H1 (cell line): ENCODE measurements at regions not wholly inside any gene's neighbourhood (a gene's known extent, or its start where the extent isn't known, plus 50 kb on each side); places are given as distances from the start of the nearest gene placed in this dataset.

Source experiments
- CTCF ChIA-PET: fragments of 300-600 bp; sonication (Branson Sonifier 250); formaldehyde crosslinking; loops from one replicate; lab custom pipeline; 2021; ENCODE audit not compliant: partially characterized antibody; lab: Charles Lee
- POLR2A ChIA-PET: fragments of 300-600 bp; sonication (Branson Sonifier 250); formaldehyde crosslinking; loops from one replicate; lab custom pipeline; 2021; ENCODE audit warnings: inconsistent platforms; ENCODE audit not compliant: partially characterized antibody; lab: Charles Lee
- DNase-seq, 2 experiments: peaks; one replicate each; pipeline versions ENCODE4 v3.0.0 to v3.0.0-alpha.2; 2010 to 2022; ENCODE audit warnings: low spot score in 2 of 2, low read depth in 1 of 2, mixed read lengths in 1 of 2
- FAIRE-seq: peaks from 2 replicates; lab custom pipeline; 2011; peaks lifted over from hg19 to GRCh38; lab: Jason Lieb, UNC
- H2AFZ ChIP-seq: 2 replicates; pipeline ENCODE4 v1.8.1; 2012; ENCODE audit warnings: low read length, inconsistent platforms
- H2AK5ac ChIP-seq: 2 replicates; pipeline ENCODE4 v1.6.1; 2013; ENCODE audit warnings: low read depth, low read length
- H2BK120ac ChIP-seq: replicated peaks from 2 replicates; pipeline ENCODE3; 2013; ENCODE audit warnings: low read depth, low read length, inconsistent platforms
- H2BK12ac ChIP-seq: 2 replicates; pipeline ENCODE4 v1.6.1; 2013; ENCODE audit warnings: low read depth, low read length
- H2BK15ac ChIP-seq: 2 replicates; pipeline ENCODE4 v1.6.1; 2013; ENCODE audit warnings: low read length
- H2BK20ac ChIP-seq: 2 replicates; pipeline ENCODE4 v1.6.1; 2013; ENCODE audit warnings: low read length
- H2BK5ac ChIP-seq: 2 replicates; pipeline ENCODE4 v1.6.1; 2013; ENCODE audit warnings: low read depth, low read length
- H3K14ac ChIP-seq: 2 replicates; pipeline ENCODE4 v1.6.1; 2013; ENCODE audit warnings: inconsistent platforms; ENCODE audit not compliant: insufficient read length
- H3K18ac ChIP-seq: 2 replicates; pipeline ENCODE4 v1.6.1; 2013; ENCODE audit warnings: low read length; ENCODE audit errors: extremely low read depth
- H3K23ac ChIP-seq: 2 replicates; pipeline ENCODE4 v1.6.1; 2013; ENCODE audit warnings: inconsistent platforms; ENCODE audit not compliant: insufficient read length
- H3K23me2 ChIP-seq: 2 replicates; pipeline ENCODE4 v1.6.1; 2013; ENCODE audit warnings: low read depth, low read length
- H3K27ac ChIP-seq: 2 replicates; pipeline ENCODE4 v1.6.1; 2011; ENCODE audit warnings: low read depth, low read length, inconsistent platforms
- H3K27me3 ChIP-seq, 4 experiments: replicated peaks in 1 of 4; 1 replicate in 1 of 4; 2 replicates in 3 of 4; pipeline versions ENCODE4 v1.6.1 to v1.8.1; 2011 to 2013; ENCODE audit warnings: low read length in 3 of 4, mild to moderate bottlenecking in 3 of 4, inconsistent platforms in 2 of 4, mixed read lengths in 2 of 4, moderate library complexity in 1 of 4; ENCODE audit not compliant: control insufficient read depth in 3 of 4, insufficient read depth in 3 of 4; ENCODE audit errors: extremely low read depth in 1 of 4
- H3K36me3 ChIP-seq, 4 experiments: 2 replicates each; pipeline versions ENCODE4 v1.6.1 to v1.8.1; 2011 to 2013; ENCODE audit warnings: mild to moderate bottlenecking in 4 of 4, low read length in 3 of 4, moderate library complexity in 2 of 4, control low read depth in 1 of 4, inconsistent platforms in 1 of 4; ENCODE audit not compliant: insufficient read depth in 4 of 4, control insufficient read depth in 2 of 4
- H3K4ac ChIP-seq: replicated peaks from 2 replicates; pipeline ENCODE3; 2013; ENCODE audit warnings: low read length, low read depth, mixed read lengths, inconsistent platforms; ENCODE audit not compliant: insufficient read length
- H3K4me1 ChIP-seq, 4 experiments: replicated peaks in 1 of 4; 1 replicate in 1 of 4; 2 replicates in 3 of 4; pipeline versions ENCODE4 v1.6.1 to v1.8.1; 2011 to 2013; ENCODE audit warnings: low read length in 3 of 4, inconsistent platforms in 2 of 4, mixed read lengths in 1 of 4; ENCODE audit not compliant: insufficient read depth in 4 of 4, control insufficient read depth in 3 of 4
- H3K4me2 ChIP-seq, 2 experiments: 2 replicates each; pipeline versions ENCODE4 v1.6.1 to v1.8.1; 2011 to 2013; ENCODE audit warnings: low read depth in 2 of 2, low read length in 2 of 2, control low read depth in 1 of 2, inconsistent platforms in 1 of 2, mild to moderate bottlenecking in 1 of 2; ENCODE audit not compliant: insufficient read depth in 1 of 2
- H3K4me3 ChIP-seq, 4 experiments: fragments of 200-600, 300-600 bp in 1 of 4; sonication (generic), shearing (Covaris generic), sonication (Bioruptor Twin) in 1 of 4; 2 replicates each; pipeline versions ENCODE4 v1.5.1 to v1.8.1; 2011 to 2016; ENCODE audit warnings: low read length in 4 of 4, low read depth in 3 of 4, control low read depth in 2 of 4, inconsistent platforms in 2 of 4, mild to moderate bottlenecking in 2 of 4, mixed read lengths in 1 of 4, moderate library complexity in 1 of 4; ENCODE audit not compliant: insufficient read depth in 2 of 4; ENCODE audit errors: extremely low read depth in 1 of 4
- H3K56ac ChIP-seq: replicated peaks from 2 replicates; pipeline ENCODE3; 2013; ENCODE audit warnings: low read depth, mild to moderate bottlenecking, mixed read lengths, low read length, inconsistent platforms; ENCODE audit not compliant: insufficient read length
- H3K79me1 ChIP-seq: 2 replicates; pipeline ENCODE4 v1.6.1; 2013; ENCODE audit warnings: low read depth, low read length, control low read depth
- H3K79me2 ChIP-seq, 2 experiments: 2 replicates each; pipeline versions ENCODE4 v1.6.1 to v1.8.1; 2012 to 2013; ENCODE audit warnings: low read length in 2 of 2, mild to moderate bottlenecking in 2 of 2, inconsistent platforms in 1 of 2; ENCODE audit not compliant: insufficient read depth in 2 of 2, control insufficient read depth in 1 of 2
- H3K9ac ChIP-seq, 4 experiments: replicated peaks in 1 of 4; 1 replicate in 1 of 4; 2 replicates in 3 of 4; pipeline versions ENCODE4 v1.6.1 to v1.8.1; 2011 to 2013; ENCODE audit warnings: low read depth in 3 of 4, low read length in 3 of 4, control low read depth in 2 of 4, mild to moderate bottlenecking in 2 of 4, moderate library complexity in 2 of 4, inconsistent platforms in 1 of 4; ENCODE audit errors: extremely low read depth in 1 of 4
- H3K9me3 ChIP-seq, 2 experiments: 2 replicates each; pipeline versions ENCODE4 v1.6.1 to v1.8.1; 2012 to 2013; ENCODE audit warnings: mild to moderate bottlenecking in 2 of 2, moderate library complexity in 2 of 2, control low read depth in 1 of 2, inconsistent platforms in 1 of 2, low read depth in 1 of 2, low read length in 1 of 2, mixed read lengths in 1 of 2; ENCODE audit not compliant: insufficient read depth in 2 of 2
- H4K20me1 ChIP-seq, 2 experiments: replicated peaks in 1 of 2; 2 replicates each; pipeline versions ENCODE3 to v1.8.1; 2011 to 2013; ENCODE audit warnings: inconsistent platforms in 2 of 2, low read length in 2 of 2, mild to moderate bottlenecking in 1 of 2; ENCODE audit not compliant: insufficient read depth in 2 of 2, control insufficient read depth in 1 of 2
- H4K5ac ChIP-seq: 2 replicates; pipeline ENCODE4 v1.6.1; 2013; ENCODE audit warnings: low read length, low read depth, mixed read lengths, inconsistent platforms; ENCODE audit not compliant: insufficient read length
- H4K8ac ChIP-seq: 2 replicates; pipeline ENCODE4 v1.8.0; 2013; ENCODE audit warnings: mild to moderate bottlenecking, moderate library complexity, low read length, inconsistent platforms; ENCODE audit not compliant: insufficient read depth; ENCODE audit errors: extremely low read depth
- H4K91ac ChIP-seq: replicated peaks from 2 replicates; pipeline ENCODE3; 2013; ENCODE audit warnings: low read length, mixed read lengths, inconsistent platforms; ENCODE audit not compliant: insufficient read length
- CHD2 ChIP-seq: IDR thresholded peaks from 2 replicates; pipeline ENCODE4 v1.6.1; 2012; ENCODE audit warnings: low read length, improper control_type of control experiment
- CREB1 ChIP-seq: IDR thresholded peaks from 2 replicates; pipeline ENCODE4 v1.6.1; 2012; ENCODE audit warnings: inconsistent platforms
- EGR1 ChIP-seq: IDR thresholded peaks from 2 replicates; pipeline ENCODE4 v1.6.1; 2011; ENCODE audit warnings: low read depth, low read length, borderline replicate concordance
- EP300 ChIP-seq, 2 experiments: IDR thresholded peaks; 1 replicate in 1 of 2; 2 replicates in 1 of 2; pipeline ENCODE4 v1.6.1; 2011 to 2012; ENCODE audit warnings: low read depth in 2 of 2, low read length in 2 of 2, mild to moderate bottlenecking in 2 of 2, borderline replicate concordance in 1 of 2, inconsistent platforms in 1 of 2, moderate library complexity in 1 of 2
- FOSL1 ChIP-seq: IDR thresholded peaks from 2 replicates; pipeline ENCODE4 v1.6.1; 2011; ENCODE audit warnings: mild to moderate bottlenecking, low read depth, low read length, moderate library complexity; ENCODE audit not compliant: insufficient read depth
- POU5F1 ChIP-seq: IDR thresholded peaks from 2 replicates; pipeline ENCODE4 v1.6.1; 2011; ENCODE audit warnings: low read depth, mild to moderate bottlenecking, low read length, moderate library complexity
- RAD21 ChIP-seq, 2 experiments: IDR thresholded peaks in 1 of 2; conservative IDR thresholded peaks in 1 of 2; 2 replicates each; pipeline ENCODE4 v1.6.1; 2011; ENCODE audit warnings: low read depth in 2 of 2, low read length in 2 of 2, improper control_type of control experiment in 1 of 2, inconsistent platforms in 1 of 2, mild to moderate bottlenecking in 1 of 2, moderate library complexity in 1 of 2
- SP4 ChIP-seq: IDR thresholded peaks from 2 replicates; pipeline ENCODE4 v1.6.1; 2012; ENCODE audit warnings: low read length, inconsistent platforms
- WGBS, 2 experiments: shearing (Covaris generic) in 1 of 2; methylation state at CpG; one replicate each; pipeline versions ENCODE4 v1.1.6 to v1.1.7; 2013 to 2015; ENCODE audit warnings: low lambda C conversion rate in 2 of 2, mixed read lengths in 2 of 2, inconsistent platforms in 1 of 2, low coverage in 1 of 2, missing lambda C conversion rate in 1 of 2; ENCODE audit not compliant: insufficient replicate concordance in 2 of 2, insufficient coverage in 1 of 2, insufficient read length in 1 of 2; ENCODE audit errors: extremely low coverage in 1 of 2, missing lambda C conversion rate in 1 of 2; 5-methylcytosine and 5-hydroxymethylcytosine counted together

DNA sequence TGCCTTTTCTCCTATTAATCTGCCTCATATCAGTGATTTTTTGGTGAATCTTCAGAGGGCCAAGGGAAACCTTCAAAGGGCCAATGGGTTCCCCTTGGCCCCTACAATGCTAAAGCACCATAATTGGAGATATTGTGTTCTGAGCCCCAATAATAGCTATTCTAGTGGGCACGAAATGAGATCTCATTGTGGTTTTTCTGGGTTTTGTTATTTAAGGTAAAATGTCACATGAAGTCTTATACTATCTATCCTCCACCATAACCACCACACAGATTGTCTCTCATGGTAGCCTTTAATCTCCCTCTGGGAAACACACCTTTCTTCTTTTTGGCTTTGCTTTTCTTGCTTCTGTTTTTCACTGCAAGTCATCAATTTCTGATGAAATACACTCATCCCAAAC lies 152.8 kb downstream of the B3GNT2 start:
- Histone ChIP-seq H3K79me2 (no peaks in the 10 kb centered on the region), H3K14ac (no peak overlapping the region), H3K4me1 (peaks cover 0 to 4% (median 2%) of the 10 kb centered on the region in 4 experiments; a peak in 3 of 7 replicates), H3K79me1 (no peaks in the 10 kb centered on the region), H3K9ac (no peak overlapping the region), H2BK12ac (no peak overlapping the region), H3K4ac (no peak overlapping the region), H2BK5ac (no peak overlapping the region), H4K8ac (no peak overlapping the region), H3K56ac (no peak overlapping the region), H2BK15ac (no peak overlapping the region), H2BK120ac (no peak overlapping the region), H3K23me2 (no peaks in the 10 kb centered on the region), H3K23ac (no peak overlapping the region), H3K9me3 (peaks cover 0 to 7% of the 10 kb centered on the region in 2 experiments; a peak in 3 of 4 replicates), H2AK5ac (no peak overlapping the region), H3K36me3 (no peaks in the 10 kb centered on the region), H4K20me1 (no peaks in the 10 kb centered on the region), H4K91ac (no peak overlapping the region), H3K18ac (no peak overlapping the region), H3K4me2 (no peak overlapping the region), H2AFZ (no peak overlapping the region), H3K27me3 (no peaks in the 10 kb centered on the region), H3K4me3 (no peak overlapping the region), H4K5ac (no peak overlapping the region), H2BK20ac (peak overlapping the region; percentile 50; the same call in 1 of the 2 replicates), H3K27ac (no peak overlapping the region)
- WGBS, 2 experiments, result 81% methylated on average over 1 of the region's 1 CpG; no CpG with 5 or more reads in 1 of the 2 experiments
- ChIA-PET CTCF (interaction anchor here (0.9 kb wide), 2 partner anchors 16 to 51 kb away, joined by 3 to 4 read pairs; no protein-coding TSS in a partner anchor), POLR2A (interaction anchor here (0.6 to 0.9 kb wide), 2 partner anchors 9 to 482 kb away, joined by 3 to 4 read pairs; no protein-coding TSS in a partner anchor)
- FAIRE-seq (no peak), DNase-seq (no peak)
- TF ChIP-seq RAD21 (IDR thresholded peaks at IDR 0.05 in 1 of 2, conservative IDR thresholded peaks at IDR 0.05 in 1 of 2; ENCODE audit: low read depth in 2 of 2, low read length in 2 of 2) (no peak), CHD2 (no peak), CREB1 (no peak), EGR1 (no peak), POU5F1 (no peak), EP300 (IDR thresholded peaks at IDR 0.05; ENCODE audit: borderline replicate concordance in 1 of 2, low read depth in 2 of 2, low read length in 2 of 2) (no peak), SP4 (no peak), FOSL1 (no peak)
